Vagina (tissue), 2 donors: ENCODE measurements at regions not wholly inside any gene's neighbourhood (a gene's known extent, or its start where the extent isn't known, plus 50 kb on each side); places are given as distances from the start of the nearest gene placed in this dataset.

Source experiments
- POLR2A ChIP-seq, 2 donors: fragments of 450-650 bp; IDR thresholded peaks; one replicate each; pipeline ENCODE4 v1.6.1; 2017; ENCODE audit warnings: antibody characterized with exemption in 2 of 2, mild to moderate bottlenecking in 2 of 2, moderate library complexity in 2 of 2
- TF ChIP-seq, protein P1 (sequence below), 3 experiments: fragments of 450-650 bp in 2 of 3; fragments of 200-600 bp in 1 of 3; sonication (generic) in 1 of 3; IDR thresholded peaks; one replicate each; pipeline ENCODE4 v1.5.1; 2017 to 2019; ENCODE audit warnings: antibody characterized with exemption in 3 of 3, mild to moderate bottlenecking in 2 of 3, moderate library complexity in 2 of 3

DNA sequence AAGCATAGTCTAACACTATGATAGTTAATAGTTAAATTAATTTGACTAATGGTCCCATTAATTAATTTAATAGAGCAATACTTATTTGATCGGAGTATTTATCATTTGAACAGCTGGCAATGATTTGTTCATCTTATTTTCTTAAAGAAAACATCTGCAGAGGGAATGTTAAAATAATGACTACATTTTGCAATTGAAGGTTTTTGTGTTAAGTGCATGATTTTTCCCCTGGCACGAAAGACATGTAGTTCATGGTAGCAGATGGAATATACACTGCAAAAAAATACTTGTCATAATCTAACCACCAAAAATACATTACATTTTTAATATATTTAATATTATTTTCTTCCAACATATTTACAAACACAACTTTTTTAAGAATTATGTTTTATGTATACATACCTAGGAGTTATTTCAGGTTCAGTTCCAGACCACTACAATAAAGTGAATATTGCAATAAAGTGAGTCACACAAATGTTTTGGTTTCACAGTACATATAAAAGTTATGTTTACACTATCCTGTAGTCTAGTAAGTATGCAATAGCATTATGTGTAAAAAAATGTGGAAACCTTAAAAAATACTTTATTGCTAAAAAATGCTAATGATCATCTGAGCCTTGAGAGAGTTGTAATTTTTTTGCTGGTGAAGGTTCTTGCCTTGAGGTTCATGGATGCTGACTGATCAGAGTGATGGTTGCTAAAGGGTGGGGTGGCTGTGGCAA, 292.6 kb upstream of the DAB2 start:
- TF ChIP-seq POLR2A (IDR thresholded peaks at IDR 0.05), result no peak
- TF ChIP-seq, protein P1, sequence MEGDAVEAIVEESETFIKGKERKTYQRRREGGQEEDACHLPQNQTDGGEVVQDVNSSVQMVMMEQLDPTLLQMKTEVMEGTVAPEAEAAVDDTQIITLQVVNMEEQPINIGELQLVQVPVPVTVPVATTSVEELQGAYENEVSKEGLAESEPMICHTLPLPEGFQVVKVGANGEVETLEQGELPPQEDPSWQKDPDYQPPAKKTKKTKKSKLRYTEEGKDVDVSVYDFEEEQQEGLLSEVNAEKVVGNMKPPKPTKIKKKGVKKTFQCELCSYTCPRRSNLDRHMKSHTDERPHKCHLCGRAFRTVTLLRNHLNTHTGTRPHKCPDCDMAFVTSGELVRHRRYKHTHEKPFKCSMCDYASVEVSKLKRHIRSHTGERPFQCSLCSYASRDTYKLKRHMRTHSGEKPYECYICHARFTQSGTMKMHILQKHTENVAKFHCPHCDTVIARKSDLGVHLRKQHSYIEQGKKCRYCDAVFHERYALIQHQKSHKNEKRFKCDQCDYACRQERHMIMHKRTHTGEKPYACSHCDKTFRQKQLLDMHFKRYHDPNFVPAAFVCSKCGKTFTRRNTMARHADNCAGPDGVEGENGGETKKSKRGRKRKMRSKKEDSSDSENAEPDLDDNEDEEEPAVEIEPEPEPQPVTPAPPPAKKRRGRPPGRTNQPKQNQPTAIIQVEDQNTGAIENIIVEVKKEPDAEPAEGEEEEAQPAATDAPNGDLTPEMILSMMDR (IDR thresholded peaks at IDR 0.05), result no peak
